GM12878 (cell line): ENCODE measurements at regions not wholly inside any gene's neighbourhood (a gene's known extent, or its start where the extent isn't known, plus 50 kb on each side); places are given as distances from the start of the nearest gene placed in this dataset.

Experiments used
- CHD4 ChIP-seq: fragments of 200-600 bp; sonication (generic); IDR thresholded peaks from 2 replicates; pipeline ENCODE4 v1.6.1; 2016; ENCODE audit warnings: mild to moderate bottlenecking
- CTCF ChIP-seq, 3 experiments: IDR thresholded peaks in 2 of 3; conservative IDR thresholded peaks in 1 of 3; 2 replicates each; pipeline ENCODE4 v1.5.1; 2011; ENCODE audit warnings: low read depth in 3 of 3, low read length in 3 of 3, mild to moderate bottlenecking in 3 of 3, control low read depth in 2 of 3, moderate library complexity in 2 of 3, inconsistent platforms in 1 of 3, mixed read lengths in 1 of 3; ENCODE audit not compliant: control insufficient read depth in 2 of 3, insufficient read depth in 1 of 3; ENCODE audit errors: extremely low read depth in 1 of 3
- HDAC2 ChIP-seq: fragments of 200-600 bp; sonication (generic); IDR thresholded peaks from 2 replicates; pipeline ENCODE4 v1.6.1; 2017
- NRF1 ChIP-seq: conservative IDR thresholded peaks from 2 replicates; pipeline ENCODE4 v1.6.1; 2011; ENCODE audit warnings: mild to moderate bottlenecking, low read depth, low read length, improper control_type of control experiment
- POLR2A ChIP-seq: IDR thresholded peaks from 2 replicates; pipeline ENCODE4 v1.6.1; 2011; ENCODE audit warnings: low read depth, mild to moderate bottlenecking, low read length
- RAD21 ChIP-seq: IDR thresholded peaks from 2 replicates; pipeline ENCODE4 v1.6.1; 2011; ENCODE audit warnings: mild to moderate bottlenecking, low read depth, low read length, moderate library complexity; ENCODE audit not compliant: insufficient read depth

GRCh38 chr12:46480724-46481123 lies 108.2 kb upstream of the SLC38A2 start:
- TF ChIP-seq NRF1 = no peak
- no peak for TF ChIP-seq POLR2A
- no peak for TF ChIP-seq CTCF (IDR thresholded peaks at IDR 0.05 in 2 of 3, conservative IDR thresholded peaks at IDR 0.05 in 1 of 3; ENCODE audit: control insufficient read depth in 2 of 3, extremely low read depth in 1 of 3, insufficient read depth in 1 of 3, low read depth in 3 of 3, low read length in 3 of 3)
- no peak for TF ChIP-seq RAD21
- TF ChIP-seq HDAC2 = no peak
- no peak for TF ChIP-seq CHD4
